Esophagus muscularis mucosa (tissue), 4 donors: ENCODE measurements at regions not wholly inside any gene's neighbourhood (a gene's known extent, or its start where the extent isn't known, plus 50 kb on each side); places are given as distances from the start of the nearest gene placed in this dataset.

Experiments
- CTCF ChIP-seq, 3 experiments: fragments of 200-600 bp in 2 of 3; fragments of 450-650 bp in 1 of 3; sonication (generic) in 2 of 3; IDR thresholded peaks; one replicate each; pipeline ENCODE4 v1.5.1; 2017 to 2019; ENCODE audit warnings: antibody characterized with exemption in 3 of 3, mild to moderate bottlenecking in 2 of 3, moderate library complexity in 1 of 3
- EP300 ChIP-seq: sonication (generic); formaldehyde crosslinking; IDR thresholded peaks from one replicate; pipeline ENCODE4 v1.6.1; 2017; ENCODE audit warnings: antibody characterized with exemption
- POLR2A ChIP-seq: fragments of 450-650 bp; IDR thresholded peaks from one replicate; pipeline ENCODE4 v1.6.1; 2017; ENCODE audit warnings: antibody characterized with exemption, moderate library complexity, mild to moderate bottlenecking, low read depth
- POLR2AphosphoS5 ChIP-seq, 2 donors: sonication (generic); formaldehyde crosslinking; IDR thresholded peaks; one replicate each; pipeline ENCODE4 v1.6.1; 2017; ENCODE audit warnings: antibody characterized with exemption in 2 of 2

GRCh38 chr5:130289132-130290088 is 385.1 kb downstream of the CHSY3 start:
- TF ChIP-seq CTCF (IDR thresholded peaks at IDR 0.05): no peak
- TF ChIP-seq POLR2AphosphoS5 (IDR thresholded peaks at IDR 0.05): no peak
- no peak for TF ChIP-seq POLR2A
- no peak for TF ChIP-seq EP300
